Liver (tissue), 7 donors: ENCODE measurements at regions not wholly inside any gene's neighbourhood (a gene's known extent, or its start where the extent isn't known, plus 50 kb on each side); places are given as distances from the start of the nearest gene placed in this dataset.

ENCODE experiments used
- DNase-seq: peaks from one replicate; pipeline ENCODE4 v3.0.0-alpha.2; 2017; ENCODE audit warnings: low spot score
- H3K27ac ChIP-seq, 2 donors: one replicate each; pipeline ENCODE4 v1.7.0; 2013; ENCODE audit warnings: inconsistent platforms in 2 of 2, low read length in 2 of 2, control low read depth in 1 of 2, low read depth in 1 of 2, mild to moderate bottlenecking in 1 of 2
- H3K27me3 ChIP-seq, 4 donors: one replicate each; pipeline versions ENCODE4 v1.6.1 to v1.7.0; 2013; ENCODE audit warnings: low read length in 3 of 4, inconsistent platforms in 1 of 4, mild to moderate bottlenecking in 1 of 4, moderate library complexity in 1 of 4; ENCODE audit not compliant: control insufficient read depth in 4 of 4, insufficient read depth in 4 of 4
- H3K36me3 ChIP-seq, 4 donors: one replicate each; pipeline versions ENCODE4 v1.6.1 to v1.7.0; 2013; ENCODE audit warnings: low read length in 3 of 4, mild to moderate bottlenecking in 3 of 4, low read depth in 1 of 4, moderate library complexity in 1 of 4; ENCODE audit not compliant: control insufficient read depth in 4 of 4, insufficient read depth in 3 of 4
- H3K4me1 ChIP-seq, 4 donors: one replicate each; pipeline versions ENCODE4 v1.6.1 to v1.7.0; 2013; ENCODE audit warnings: low read length in 3 of 4, mild to moderate bottlenecking in 3 of 4, moderate library complexity in 1 of 4; ENCODE audit not compliant: control insufficient read depth in 4 of 4, insufficient read depth in 4 of 4
- H3K4me3 ChIP-seq, 3 donors: one replicate each; pipeline versions ENCODE4 v1.6.1 to v1.7.0; 2013; ENCODE audit warnings: low read length in 3 of 3, control low read depth in 1 of 3, low read depth in 1 of 3, mild to moderate bottlenecking in 1 of 3
- H3K9ac ChIP-seq, 2 donors: one replicate each; pipeline ENCODE4 v1.7.0; 2013; ENCODE audit warnings: low read length in 2 of 2, mild to moderate bottlenecking in 2 of 2, moderate library complexity in 2 of 2, control low read depth in 1 of 2, low read depth in 1 of 2
- H3K9me3 ChIP-seq, 4 donors: one replicate each; pipeline versions ENCODE4 v1.6.1 to v1.7.0; 2013; ENCODE audit warnings: low read length in 3 of 4; ENCODE audit not compliant: control insufficient read depth in 4 of 4
- ATF3 ChIP-seq: IDR thresholded peaks from 2 replicates; pipeline ENCODE4 v1.6.1; 2016; ENCODE audit warnings: antibody characterized with exemption
- EGR1 ChIP-seq, 2 donors: IDR thresholded peaks; 2 replicates each; pipeline ENCODE4 v1.6.1; 2016 to 2018; ENCODE audit warnings: antibody characterized with exemption in 2 of 2, low read depth in 2 of 2
- FOXA1 ChIP-seq: IDR thresholded peaks from 2 replicates; pipeline ENCODE4 v1.6.1; 2016; ENCODE audit warnings: antibody characterized with exemption
- FOXA2 ChIP-seq: IDR thresholded peaks from 2 replicates; pipeline ENCODE4 v1.6.1; 2016; ENCODE audit warnings: antibody characterized with exemption
- GABPA ChIP-seq, 2 donors: IDR thresholded peaks in 1 of 2; conservative IDR thresholded peaks in 1 of 2; 2 replicates each; pipeline ENCODE4 v1.6.1; 2016; ENCODE audit warnings: antibody characterized with exemption in 2 of 2, mild to moderate bottlenecking in 1 of 2, moderate library complexity in 1 of 2
- HNF4A ChIP-seq, 2 donors: conservative IDR thresholded peaks; 2 replicates each; pipeline ENCODE4 v1.6.1; 2016; ENCODE audit warnings: antibody characterized with exemption in 2 of 2, mild to moderate bottlenecking in 2 of 2
- HNF4G ChIP-seq: IDR thresholded peaks from 2 replicates; pipeline ENCODE4 v1.6.1; 2016; ENCODE audit warnings: antibody characterized with exemption
- JUND ChIP-seq, 2 donors: IDR thresholded peaks; 2 replicates each; pipeline ENCODE4 v1.6.1; 2016; ENCODE audit warnings: antibody characterized with exemption in 2 of 2
- MAX ChIP-seq: IDR thresholded peaks from 2 replicates; pipeline ENCODE4 v1.6.1; 2016; ENCODE audit warnings: antibody characterized with exemption
- NR2F2 ChIP-seq: IDR thresholded peaks from 2 replicates; pipeline ENCODE4 v1.6.1; 2016; ENCODE audit warnings: antibody characterized with exemption
- RAD21 ChIP-seq, 2 donors: IDR thresholded peaks; 2 replicates each; pipeline ENCODE4 v1.6.1; 2016; ENCODE audit warnings: antibody characterized with exemption in 2 of 2, mild to moderate bottlenecking in 2 of 2
- RXRA ChIP-seq, 2 donors: IDR thresholded peaks; 2 replicates each; pipeline ENCODE4 v1.6.1; 2017 to 2018; ENCODE audit warnings: antibody characterized with exemption in 2 of 2, mild to moderate bottlenecking in 1 of 2
- SP1 ChIP-seq: IDR thresholded peaks from 2 replicates; pipeline ENCODE4 v1.6.1; 2018; ENCODE audit warnings: antibody characterized with exemption, mild to moderate bottlenecking
- TAF1 ChIP-seq: conservative IDR thresholded peaks from 2 replicates; pipeline ENCODE4 v1.6.1; 2016; ENCODE audit warnings: antibody characterized with exemption, mild to moderate bottlenecking
- YY1 ChIP-seq: IDR thresholded peaks from 2 replicates; pipeline ENCODE4 v1.6.1; 2016; ENCODE audit warnings: antibody characterized with exemption, mild to moderate bottlenecking
- ZBTB33 ChIP-seq: IDR thresholded peaks from 2 replicates; pipeline ENCODE4 v1.6.1; 2016; ENCODE audit warnings: antibody characterized with exemption
- WGBS: extraction: QIAGEN DNeasy Blood & Tissue Kit; methylation state at CpG from one replicate; pipeline ENCODE4 v1.1.7; 2013; 5-methylcytosine and 5-hydroxymethylcytosine counted together
- TF ChIP-seq, protein P1 (sequence below): IDR thresholded peaks from 2 replicates; pipeline ENCODE4 v1.6.1; 2016; ENCODE audit warnings: antibody characterized with exemption, mild to moderate bottlenecking
- donor health status: healthy.
- donor health status: healthy.
- donor health status: healthy.
- donor health status: healthy.

DNA sequence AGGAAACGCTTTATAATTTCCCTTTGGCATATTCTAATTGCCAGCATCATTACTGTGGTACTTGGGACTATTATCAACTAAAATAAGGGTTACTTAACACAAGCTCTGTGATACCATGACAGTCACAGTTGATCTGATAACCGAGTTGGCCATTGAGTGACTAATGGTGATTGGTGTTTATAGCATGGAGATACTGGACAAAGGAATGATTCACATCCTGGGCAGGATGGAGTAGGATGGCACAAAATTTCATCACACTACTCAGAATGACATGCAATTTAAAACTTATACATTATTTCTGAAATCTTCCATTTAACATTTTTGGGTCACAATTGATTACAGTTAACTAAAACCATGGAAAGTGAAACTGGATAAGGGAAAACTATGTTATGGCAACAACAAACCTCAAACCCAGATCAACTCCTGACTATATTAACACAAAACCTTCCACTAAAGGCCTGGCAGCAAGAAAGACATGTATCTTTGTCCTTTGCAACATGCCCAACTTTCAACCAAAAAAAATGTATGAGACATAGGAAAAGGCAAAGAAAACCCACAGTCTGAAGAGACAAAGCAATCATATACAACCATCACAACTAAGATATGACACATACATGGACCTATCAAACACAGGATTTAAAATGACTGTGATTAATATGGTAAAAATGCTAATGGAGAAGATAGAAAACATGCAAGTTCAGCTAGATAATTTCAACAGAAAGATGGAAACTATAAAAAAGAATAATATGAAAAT is 208.5 kb upstream of the NRP1 start:
- no peak for DNase-seq
- no peaks in the 10 kb centered on the region for H3K4me1 ChIP-seq
- no peaks in the 10 kb centered on the region for H3K36me3 ChIP-seq
- H3K9me3 ChIP-seq: peaks cover 0 to 3% (median 0%) of the 10 kb centered on the region in 4 donors
- no peak overlapping the region for H3K9ac ChIP-seq
- no peaks in the 10 kb centered on the region for H3K27me3 ChIP-seq
- no peak for TF ChIP-seq NR2F2
- no peak for TF ChIP-seq EGR1 (IDR thresholded peaks at IDR 0.05; ENCODE audit: low read depth in 2 of 2)
- TF ChIP-seq ATF3: no peak
- no peak for TF ChIP-seq GABPA (IDR thresholded peaks at IDR 0.05 in 1 of 2, conservative IDR thresholded peaks at IDR 0.05 in 1 of 2)
- TF ChIP-seq MAX: no peak
- TF ChIP-seq HNF4A (conservative IDR thresholded peaks at IDR 0.05): no peak
- TF ChIP-seq, protein P1, sequence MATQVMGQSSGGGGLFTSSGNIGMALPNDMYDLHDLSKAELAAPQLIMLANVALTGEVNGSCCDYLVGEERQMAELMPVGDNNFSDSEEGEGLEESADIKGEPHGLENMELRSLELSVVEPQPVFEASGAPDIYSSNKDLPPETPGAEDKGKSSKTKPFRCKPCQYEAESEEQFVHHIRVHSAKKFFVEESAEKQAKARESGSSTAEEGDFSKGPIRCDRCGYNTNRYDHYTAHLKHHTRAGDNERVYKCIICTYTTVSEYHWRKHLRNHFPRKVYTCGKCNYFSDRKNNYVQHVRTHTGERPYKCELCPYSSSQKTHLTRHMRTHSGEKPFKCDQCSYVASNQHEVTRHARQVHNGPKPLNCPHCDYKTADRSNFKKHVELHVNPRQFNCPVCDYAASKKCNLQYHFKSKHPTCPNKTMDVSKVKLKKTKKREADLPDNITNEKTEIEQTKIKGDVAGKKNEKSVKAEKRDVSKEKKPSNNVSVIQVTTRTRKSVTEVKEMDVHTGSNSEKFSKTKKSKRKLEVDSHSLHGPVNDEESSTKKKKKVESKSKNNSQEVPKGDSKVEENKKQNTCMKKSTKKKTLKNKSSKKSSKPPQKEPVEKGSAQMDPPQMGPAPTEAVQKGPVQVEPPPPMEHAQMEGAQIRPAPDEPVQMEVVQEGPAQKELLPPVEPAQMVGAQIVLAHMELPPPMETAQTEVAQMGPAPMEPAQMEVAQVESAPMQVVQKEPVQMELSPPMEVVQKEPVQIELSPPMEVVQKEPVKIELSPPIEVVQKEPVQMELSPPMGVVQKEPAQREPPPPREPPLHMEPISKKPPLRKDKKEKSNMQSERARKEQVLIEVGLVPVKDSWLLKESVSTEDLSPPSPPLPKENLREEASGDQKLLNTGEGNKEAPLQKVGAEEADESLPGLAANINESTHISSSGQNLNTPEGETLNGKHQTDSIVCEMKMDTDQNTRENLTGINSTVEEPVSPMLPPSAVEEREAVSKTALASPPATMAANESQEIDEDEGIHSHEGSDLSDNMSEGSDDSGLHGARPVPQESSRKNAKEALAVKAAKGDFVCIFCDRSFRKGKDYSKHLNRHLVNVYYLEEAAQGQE: no peak
- no peak for TF ChIP-seq FOXA1
- TF ChIP-seq ZBTB33: no peak
- no peak for TF ChIP-seq FOXA2
- TF ChIP-seq RAD21 (IDR thresholded peaks at IDR 0.05): no peak
- no peak for TF ChIP-seq YY1
- TF ChIP-seq JUND (IDR thresholded peaks at IDR 0.05): no peak
- TF ChIP-seq TAF1: no peak
- no peak for TF ChIP-seq RXRA (IDR thresholded peaks at IDR 0.05)
- no peak for TF ChIP-seq HNF4G
- no peak overlapping the region for H3K27ac ChIP-seq
- no peak overlapping the region for H3K4me3 ChIP-seq
- 84% methylated on average over 2 of the region's 2 CpGs for WGBS

DNA sequence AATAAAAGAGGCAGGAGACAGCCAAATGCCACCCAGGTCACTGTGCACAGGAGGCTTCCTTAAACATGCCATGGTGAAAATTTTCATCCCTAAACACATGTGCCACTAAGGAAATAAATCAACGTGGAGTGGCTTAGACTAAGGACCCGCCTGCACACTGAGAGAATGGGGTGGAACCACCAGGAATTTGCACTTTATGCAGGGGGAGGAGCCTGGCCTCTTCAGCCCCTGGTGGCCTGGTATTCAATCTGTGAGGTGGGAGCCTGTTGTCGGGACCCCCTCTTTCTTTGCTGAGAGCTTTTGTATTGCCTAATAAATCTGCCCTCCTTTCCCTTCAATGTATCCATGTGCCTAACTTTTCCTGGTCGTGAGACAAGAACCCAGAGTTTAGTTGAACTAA is 204.6 kb upstream of the NRP1 start:
- peaks cover 0 to 3% (median 0%) of the 10 kb centered on the region in 4 donors for H3K9me3 ChIP-seq
- WGBS: 85% methylated on average over 4 of the region's 4 CpGs
- H3K27me3 ChIP-seq: no peaks in the 10 kb centered on the region
- H3K36me3 ChIP-seq: no peaks in the 10 kb centered on the region
- TF ChIP-seq HNF4A (conservative IDR thresholded peaks at IDR 0.05): no peak
- TF ChIP-seq SP1: no peak
- no peak for TF ChIP-seq YY1
- H3K27ac ChIP-seq: no peak overlapping the region
- H3K9ac ChIP-seq: no peak overlapping the region
- no peaks in the 10 kb centered on the region for H3K4me1 ChIP-seq
- H3K4me3 ChIP-seq: no peak overlapping the region
- DNase-seq: no peak
